ENCODE measurements at regions not wholly inside any gene's neighbourhood (a gene's known extent, or its start where the extent isn't known, plus 50 kb on each side); places are given as distances from the start of the nearest gene placed in this dataset.

DNA sequence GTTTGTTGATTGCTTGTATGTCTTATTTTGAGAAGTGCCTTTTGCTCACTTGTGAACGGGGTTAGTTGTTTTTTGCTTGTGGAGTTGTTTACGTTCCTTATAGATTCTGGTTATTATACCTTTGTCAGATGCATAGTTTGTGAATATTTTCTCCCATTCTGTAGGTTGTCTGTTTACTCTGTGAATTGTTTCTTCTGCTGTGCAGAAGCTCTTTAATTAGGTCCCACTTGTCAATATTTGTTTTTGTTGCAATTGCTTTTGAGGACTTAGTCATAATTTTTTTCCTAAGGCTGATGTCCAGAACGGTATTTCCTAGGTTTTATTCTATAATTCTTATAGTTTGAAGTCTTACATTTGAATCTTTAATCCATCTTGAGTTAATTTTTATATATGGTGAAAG lies 285.3 kb upstream of the GADL1 start:
- Histone ChIP-seq H3K4me1 (ENCODE audit: insufficient read depth, low read length) (no peaks in the 10 kb centered on the region), H3K4me3 (ENCODE audit: low read length) (no peak overlapping the region), H3K27me3 (ENCODE audit: insufficient read depth, low read length) (no peaks in the 10 kb centered on the region), H3K9me3 (ENCODE audit: low read depth, low read length) (no peaks in the 10 kb centered on the region)

DNA sequence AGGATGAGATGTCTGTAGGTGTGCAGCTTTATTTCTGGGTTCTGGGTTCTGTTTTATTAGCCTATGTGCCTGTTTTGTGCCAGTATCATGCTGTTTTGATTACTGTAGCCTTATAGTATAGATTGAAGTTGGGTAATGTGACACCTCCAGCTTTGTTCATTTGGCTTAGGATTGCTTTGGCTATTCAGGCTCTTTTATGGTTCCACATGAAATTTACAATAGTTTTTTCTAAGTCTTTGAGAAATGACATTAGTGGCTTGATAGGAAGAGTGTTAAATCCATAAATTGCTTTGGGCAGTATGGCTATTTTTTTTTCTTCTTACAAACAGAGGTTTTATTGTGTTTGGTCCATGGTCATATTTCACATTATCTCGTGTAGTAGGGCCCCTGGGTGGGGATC lies 285.8 kb upstream of the GADL1 start:
- no peaks in the 10 kb centered on the region for H3K4me1 ChIP-seq (ENCODE audit: insufficient read depth, low read length)
- H3K27me3 ChIP-seq (ENCODE audit: insufficient read depth, low read length) = no peaks in the 10 kb centered on the region
- no peak overlapping the region for H3K4me3 ChIP-seq (ENCODE audit: low read length)
- H3K9me3 ChIP-seq (ENCODE audit: low read depth, low read length) = no peaks in the 10 kb centered on the region

DNA sequence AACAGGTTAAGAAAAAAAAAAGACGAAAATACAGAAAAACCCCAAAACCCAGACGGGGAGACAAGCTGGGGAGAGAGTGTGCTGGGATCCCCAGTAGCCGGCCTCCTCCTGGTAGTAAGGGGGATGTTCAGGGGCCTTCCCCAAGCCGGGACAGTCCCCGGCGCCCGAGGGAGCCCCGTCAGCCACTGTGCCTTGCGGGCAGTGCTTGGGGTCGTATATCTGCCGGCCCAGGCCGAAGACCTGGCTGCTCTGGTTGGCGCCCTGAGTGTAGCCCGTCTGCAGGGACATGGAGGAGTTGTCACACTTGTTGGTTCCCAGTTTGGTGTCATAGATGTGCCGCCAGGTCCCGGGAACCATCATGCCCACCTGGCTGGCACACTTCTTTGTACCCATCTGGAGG lies 287.2 kb upstream of the GADL1 start:
- Histone ChIP-seq H3K9me3 (ENCODE audit: low read depth, low read length) (no peaks in the 10 kb centered on the region), H3K4me1 (ENCODE audit: insufficient read depth, low read length) (no peaks in the 10 kb centered on the region), H3K4me3 (ENCODE audit: low read length) (no peak overlapping the region), H3K27me3 (ENCODE audit: insufficient read depth, low read length) (no peaks in the 10 kb centered on the region)

- no peaks in the 10 kb centered on the region for H3K4me1 ChIP-seq (ENCODE audit: insufficient read depth, low read length)
These were observed 288.2 kb upstream of the GADL1 start for GRCh38 chr3:31182661-31183060.

DNA sequence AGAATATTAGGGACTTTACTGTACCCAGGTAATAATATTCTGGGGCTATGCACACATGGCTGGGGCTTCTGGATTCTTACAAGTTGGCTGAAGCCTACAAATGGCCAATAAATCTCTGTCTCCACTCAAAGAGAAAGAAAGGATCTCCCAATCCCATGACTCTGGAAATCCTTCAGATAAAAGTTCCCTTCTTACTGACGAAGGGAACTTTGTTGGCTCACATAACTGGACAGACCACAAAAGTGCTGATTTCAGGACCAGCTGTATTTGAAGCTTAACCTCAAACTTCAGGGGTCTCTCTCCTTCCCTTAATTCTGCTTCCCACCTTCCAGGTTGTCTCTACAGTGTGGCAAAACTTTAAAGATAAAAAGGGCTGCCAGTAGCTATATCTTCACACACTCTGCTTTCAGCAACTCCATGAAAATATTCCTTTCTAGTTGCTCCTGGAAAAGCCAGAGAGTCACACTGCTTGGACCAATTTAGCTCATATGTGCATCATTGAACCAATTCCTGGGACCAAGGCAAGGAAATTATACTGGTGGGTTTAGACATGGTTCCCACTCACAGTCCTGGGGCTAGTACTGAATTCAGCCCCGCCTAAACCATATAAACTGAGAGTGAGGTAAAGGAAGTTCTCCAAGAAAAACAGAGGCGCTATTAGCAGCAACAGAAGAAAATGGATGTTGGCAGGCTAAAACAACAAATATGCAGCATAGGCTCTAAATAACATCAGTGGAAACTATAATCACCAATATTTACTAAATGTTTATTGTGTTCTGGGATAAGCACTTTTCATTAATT lies 290.0 kb upstream of the GADL1 start:
- H3K9me3 ChIP-seq (ENCODE audit: low read depth, low read length) = no peaks in the 10 kb centered on the region
- no peaks in the 10 kb centered on the region for H3K4me1 ChIP-seq (ENCODE audit: insufficient read depth, low read length)
- no peak overlapping the region for H3K4me3 ChIP-seq (ENCODE audit: low read length)
- H3K27me3 ChIP-seq (ENCODE audit: insufficient read depth, low read length) = no peaks in the 10 kb centered on the region

More at GRCh38 chr3:31182661-31183060, 288.2 kb upstream of the GADL1 start:
- Histone ChIP-seq H3K4me3 (ENCODE audit: low read length) (no peak overlapping the region), H3K27me3 (ENCODE audit: insufficient read depth, low read length) (no peaks in the 10 kb centered on the region), H3K9me3 (ENCODE audit: low read depth, low read length) (no peaks in the 10 kb centered on the region)

DNA sequence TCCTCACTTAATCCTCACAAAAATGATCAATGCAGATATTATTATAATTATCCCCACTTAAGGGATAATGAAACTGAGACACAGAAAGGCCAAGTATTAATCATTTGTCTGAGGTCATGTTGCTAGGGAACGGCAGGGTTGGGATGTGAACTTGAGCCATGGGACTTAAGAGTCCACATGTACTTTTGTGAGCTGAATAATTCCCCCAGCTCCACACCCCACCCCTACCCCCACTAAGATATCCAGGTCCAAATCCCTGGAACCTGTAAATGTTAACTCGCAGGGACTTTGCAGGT lies 290.5 kb upstream of the GADL1 start:
- no peaks in the 10 kb centered on the region for H3K27me3 ChIP-seq (ENCODE audit: insufficient read depth, low read length)
- no peak overlapping the region for H3K4me3 ChIP-seq (ENCODE audit: low read length)
- H3K4me1 ChIP-seq (ENCODE audit: insufficient read depth, low read length) = no peaks in the 10 kb centered on the region
- H3K9me3 ChIP-seq (ENCODE audit: low read depth, low read length) = no peaks in the 10 kb centered on the region

GRCh38 chr3:31186041-31186440 lies 291.6 kb upstream of the GADL1 start:
- H3K9me3 ChIP-seq (ENCODE audit: low read depth, low read length) = no peaks in the 10 kb centered on the region
- no peaks in the 10 kb centered on the region for H3K27me3 ChIP-seq (ENCODE audit: insufficient read depth, low read length)
- no peak overlapping the region for H3K4me3 ChIP-seq (ENCODE audit: low read length)
- no peaks in the 10 kb centered on the region for H3K4me1 ChIP-seq (ENCODE audit: insufficient read depth, low read length)

- no peak overlapping the region for H3K4me3 ChIP-seq (ENCODE audit: low read length)
- H3K4me1 ChIP-seq (ENCODE audit: insufficient read depth, low read length) = no peaks in the 10 kb centered on the region
- no peaks in the 10 kb centered on the region for H3K9me3 ChIP-seq (ENCODE audit: low read depth, low read length)
These were observed 292.9 kb upstream of the GADL1 start for GRCh38 chr3:31187380-31187779.

DNA sequence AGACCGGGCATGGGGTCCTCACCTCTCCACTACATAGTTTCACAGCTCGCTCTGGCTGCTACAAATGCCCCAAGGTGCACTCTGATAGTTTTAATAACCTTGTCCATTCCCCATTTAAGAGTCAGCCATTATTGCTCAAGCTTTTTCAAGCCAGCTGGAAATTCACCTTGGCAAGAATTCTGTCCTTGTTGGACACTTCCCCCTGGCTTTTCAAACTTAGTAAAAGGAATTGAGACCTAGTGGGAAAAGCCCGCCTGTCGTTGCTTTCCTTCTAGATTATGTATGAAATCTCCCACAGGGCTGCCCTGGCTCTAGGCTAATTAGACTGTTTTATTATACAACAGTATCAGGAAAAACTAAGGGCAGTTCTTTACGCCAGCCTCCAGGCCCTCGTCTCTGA lies 293.7 kb upstream of the GADL1 start:
- no peak overlapping the region for H3K4me3 ChIP-seq (ENCODE audit: low read length)
- H3K27me3 ChIP-seq (ENCODE audit: insufficient read depth, low read length) = no peaks in the 10 kb centered on the region
- no peaks in the 10 kb centered on the region for H3K9me3 ChIP-seq (ENCODE audit: low read depth, low read length)
- H3K4me1 ChIP-seq (ENCODE audit: insufficient read depth, low read length) = no peaks in the 10 kb centered on the region

More at GRCh38 chr3:31187380-31187779, 292.9 kb upstream of the GADL1 start:
- H3K27me3 ChIP-seq (ENCODE audit: insufficient read depth, low read length) = no peaks in the 10 kb centered on the region

DNA sequence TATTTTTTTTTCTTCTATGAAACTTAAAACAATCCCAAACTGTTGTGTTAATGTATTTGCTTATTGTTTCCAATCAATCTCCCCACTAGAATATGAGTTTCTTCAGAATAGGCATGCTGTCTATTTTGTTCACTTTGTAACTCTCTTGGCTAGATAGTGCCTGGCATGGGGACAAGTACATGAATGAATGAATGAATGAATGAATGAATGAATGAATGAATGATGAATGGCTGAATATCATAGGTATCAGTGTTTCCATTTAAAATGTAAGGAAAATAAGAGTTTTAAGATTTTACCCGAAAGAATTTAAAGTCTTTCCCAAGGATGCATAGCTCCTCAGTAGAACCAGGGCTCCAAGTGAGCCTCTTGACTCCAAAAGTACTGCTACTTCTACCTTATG lies 294.9 kb upstream of the GADL1 start:
- no peaks in the 10 kb centered on the region for H3K4me1 ChIP-seq (ENCODE audit: insufficient read depth, low read length)
- H3K4me3 ChIP-seq (ENCODE audit: low read length) = no peak overlapping the region
- no peaks in the 10 kb centered on the region for H3K9me3 ChIP-seq (ENCODE audit: low read depth, low read length)
- H3K27me3 ChIP-seq (ENCODE audit: insufficient read depth, low read length) = no peaks in the 10 kb centered on the region

- Histone ChIP-seq H3K4me3 (ENCODE audit: low read length) (no peak overlapping the region), H3K27me3 (ENCODE audit: insufficient read depth, low read length) (no peaks in the 10 kb centered on the region), H3K9me3 (ENCODE audit: low read depth, low read length) (no peaks in the 10 kb centered on the region), H3K4me1 (ENCODE audit: insufficient read depth, low read length) (no peaks in the 10 kb centered on the region)
These were observed 295.5 kb upstream of the GADL1 start for GRCh38 chr3:31189971-31190370.

- H3K27me3 ChIP-seq (ENCODE audit: insufficient read depth, low read length) = no peaks in the 10 kb centered on the region
- no peak overlapping the region for H3K4me3 ChIP-seq (ENCODE audit: low read length)
- H3K9me3 ChIP-seq (ENCODE audit: low read depth, low read length) = no peaks in the 10 kb centered on the region
- no peaks in the 10 kb centered on the region for H3K4me1 ChIP-seq (ENCODE audit: insufficient read depth, low read length)
These were observed 296.9 kb upstream of the GADL1 start for GRCh38 chr3:31191354-31191753.

GRCh38 chr3:31193429-31193828 lies 299.0 kb upstream of the GADL1 start:
- H3K4me1 ChIP-seq (ENCODE audit: insufficient read depth, low read length) = no peaks in the 10 kb centered on the region
- H3K9me3 ChIP-seq (ENCODE audit: low read depth, low read length) = no peaks in the 10 kb centered on the region
- no peaks in the 10 kb centered on the region for H3K27me3 ChIP-seq (ENCODE audit: insufficient read depth, low read length)
- no peak overlapping the region for H3K4me3 ChIP-seq (ENCODE audit: low read length)

DNA sequence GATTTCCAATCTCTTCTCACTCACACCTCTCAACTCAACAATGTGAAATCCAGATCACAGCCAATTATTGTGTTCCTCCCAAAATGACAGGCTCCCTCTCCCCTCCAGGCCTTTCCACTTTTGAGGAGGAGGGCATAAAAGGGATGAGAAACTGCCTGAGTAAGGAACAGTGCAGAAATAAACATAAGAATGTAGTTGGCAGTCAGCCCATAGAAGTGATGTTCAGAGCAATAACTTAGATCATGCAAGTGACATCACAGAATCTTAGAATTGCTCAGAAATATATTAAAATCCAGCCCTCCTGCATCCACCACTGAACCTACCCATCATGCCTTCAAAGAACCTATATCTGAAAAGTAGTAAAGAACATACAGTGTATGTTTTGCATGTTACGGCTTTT lies 299.4 kb upstream of the GADL1 start:
- Histone ChIP-seq H3K9me3 (ENCODE audit: low read depth, low read length) (no peaks in the 10 kb centered on the region), H3K27me3 (ENCODE audit: insufficient read depth, low read length) (no peaks in the 10 kb centered on the region), H3K4me3 (ENCODE audit: low read length) (no peak overlapping the region), H3K4me1 (ENCODE audit: insufficient read depth, low read length) (no peaks in the 10 kb centered on the region)

DNA sequence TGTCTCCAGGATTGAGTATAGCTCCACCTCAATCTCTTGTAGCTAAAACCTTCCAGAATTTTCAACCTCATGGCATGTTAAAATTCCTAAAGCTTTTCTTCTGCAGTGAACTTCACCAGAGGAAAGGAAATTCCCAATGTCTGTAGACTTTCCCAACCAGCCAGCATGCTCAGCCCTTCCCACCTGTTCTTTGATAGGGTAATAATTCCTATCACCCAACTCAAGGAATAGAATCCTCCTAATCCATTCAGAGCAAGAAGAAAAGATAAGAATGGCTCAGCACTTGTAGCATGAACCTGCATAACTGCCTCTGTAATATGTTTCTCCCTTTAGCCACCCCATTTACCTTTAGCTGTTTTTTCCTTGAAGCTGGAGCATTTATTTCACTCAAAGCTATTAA lies 301.8 kb upstream of the GADL1 start:
- no peak overlapping the region for H3K4me3 ChIP-seq (ENCODE audit: low read length)
- no peaks in the 10 kb centered on the region for H3K27me3 ChIP-seq (ENCODE audit: insufficient read depth, low read length)
- H3K4me1 ChIP-seq (ENCODE audit: insufficient read depth, low read length) = no peaks in the 10 kb centered on the region
- no peaks in the 10 kb centered on the region for H3K9me3 ChIP-seq (ENCODE audit: low read depth, low read length)

- no peak overlapping the region for H3K4me3 ChIP-seq (ENCODE audit: low read length)
- no peaks in the 10 kb centered on the region for H3K4me1 ChIP-seq (ENCODE audit: insufficient read depth, low read length)
- H3K9me3 ChIP-seq (ENCODE audit: low read depth, low read length) = no peaks in the 10 kb centered on the region
- H3K27me3 ChIP-seq (ENCODE audit: insufficient read depth, low read length) = no peaks in the 10 kb centered on the region
These were observed 302.5 kb upstream of the GADL1 start for GRCh38 chr3:31196881-31197364.
